ENCODE measurements at regions not wholly inside any gene's neighbourhood (a gene's known extent, or its start where the extent isn't known, plus 50 kb on each side); places are given as distances from the start of the nearest gene placed in this dataset.

- TF ChIP-seq EZH2 (optimal IDR thresholded peaks at IDR 0.05; ENCODE audit: low read depth, low read length) (no peak), CTCF (IDR thresholded peaks at IDR 0.05; ENCODE audit: low read length) (no peak), EZH2phosphoT487 (IDR thresholded peaks at IDR 0.05; ENCODE audit: low read length) (no peak)
Measured at GRCh38 chr1:79732950-79733349, 726.4 kb upstream of the ADGRL4 start.

Data from MM.1S (cell line).